ENCODE measurements at regions not wholly inside any gene's neighbourhood (a gene's known extent, or its start where the extent isn't known, plus 50 kb on each side); places are given as distances from the start of the nearest gene placed in this dataset.

DNA sequence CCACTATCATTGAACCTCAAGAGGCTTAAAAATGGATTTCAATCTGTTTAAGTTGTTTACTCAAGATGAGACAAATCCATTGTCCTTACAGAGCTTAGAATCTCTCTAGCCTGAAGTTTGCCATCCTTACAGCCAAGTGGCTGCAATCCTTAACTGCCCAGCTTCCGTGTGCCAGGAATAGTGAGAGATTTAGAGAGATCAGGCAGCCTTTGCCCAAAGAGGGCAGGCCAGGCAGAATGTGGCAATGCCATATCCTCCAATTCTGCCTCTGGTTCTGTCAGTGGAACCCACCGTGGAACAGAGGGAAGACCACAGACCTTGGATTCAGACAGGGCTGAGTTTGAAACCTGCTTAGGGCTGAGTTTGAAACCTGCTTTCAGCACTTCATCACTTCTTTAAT is 374.3 kb downstream of the VPS13C start:
- no peak for TF ChIP-seq POLR2A (IDR thresholded peaks at IDR 0.05; ENCODE audit: low read depth, low read length)
- no peak for TF ChIP-seq EZH2 (IDR thresholded peaks at IDR 0.05; ENCODE audit: borderline replicate concordance, low read depth, low read length, severe bottlenecking)
- no peak for TF ChIP-seq POLR2AphosphoS5 (IDR thresholded peaks at IDR 0.05; ENCODE audit: insufficient read depth, low read depth, low read length)
- TF ChIP-seq, protein P1, sequence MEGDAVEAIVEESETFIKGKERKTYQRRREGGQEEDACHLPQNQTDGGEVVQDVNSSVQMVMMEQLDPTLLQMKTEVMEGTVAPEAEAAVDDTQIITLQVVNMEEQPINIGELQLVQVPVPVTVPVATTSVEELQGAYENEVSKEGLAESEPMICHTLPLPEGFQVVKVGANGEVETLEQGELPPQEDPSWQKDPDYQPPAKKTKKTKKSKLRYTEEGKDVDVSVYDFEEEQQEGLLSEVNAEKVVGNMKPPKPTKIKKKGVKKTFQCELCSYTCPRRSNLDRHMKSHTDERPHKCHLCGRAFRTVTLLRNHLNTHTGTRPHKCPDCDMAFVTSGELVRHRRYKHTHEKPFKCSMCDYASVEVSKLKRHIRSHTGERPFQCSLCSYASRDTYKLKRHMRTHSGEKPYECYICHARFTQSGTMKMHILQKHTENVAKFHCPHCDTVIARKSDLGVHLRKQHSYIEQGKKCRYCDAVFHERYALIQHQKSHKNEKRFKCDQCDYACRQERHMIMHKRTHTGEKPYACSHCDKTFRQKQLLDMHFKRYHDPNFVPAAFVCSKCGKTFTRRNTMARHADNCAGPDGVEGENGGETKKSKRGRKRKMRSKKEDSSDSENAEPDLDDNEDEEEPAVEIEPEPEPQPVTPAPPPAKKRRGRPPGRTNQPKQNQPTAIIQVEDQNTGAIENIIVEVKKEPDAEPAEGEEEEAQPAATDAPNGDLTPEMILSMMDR (IDR thresholded peaks at IDR 0.05; ENCODE audit: extremely low read depth in 1 of 2, insufficient read depth in 1 of 2, low read depth in 1 of 2, low read length in 2 of 2) = no peak
- no peak for TF ChIP-seq GATA2 (IDR thresholded peaks at IDR 0.05; ENCODE audit: insufficient read depth, insufficient read length, low read depth, low read length)
- no peak for TF ChIP-seq JUN (IDR thresholded peaks at IDR 0.05; ENCODE audit: borderline replicate concordance, insufficient read depth, insufficient read length, low read depth)
- no peak for TF ChIP-seq FOS (IDR thresholded peaks at IDR 0.05; ENCODE audit: borderline replicate concordance, insufficient read depth, low read length)
- TF ChIP-seq MYC (IDR thresholded peaks at IDR 0.05; ENCODE audit: low read depth, low read length) = no peak
- TF ChIP-seq, protein P2, sequence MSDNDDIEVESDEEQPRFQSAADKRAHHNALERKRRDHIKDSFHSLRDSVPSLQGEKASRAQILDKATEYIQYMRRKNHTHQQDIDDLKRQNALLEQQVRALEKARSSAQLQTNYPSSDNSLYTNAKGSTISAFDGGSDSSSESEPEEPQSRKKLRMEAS (IDR thresholded peaks at IDR 0.05; ENCODE audit: insufficient read depth, insufficient read length) = no peak
